ES-I3 (cell line): ENCODE measurements at regions not wholly inside any gene's neighbourhood (a gene's known extent, or its start where the extent isn't known, plus 50 kb on each side); places are given as distances from the start of the nearest gene placed in this dataset.

Experiments
- H3K36me3 ChIP-seq: 2 replicates; pipeline ENCODE4 v1.6.1; 2013; ENCODE audit warnings: mild to moderate bottlenecking, low read length, control low read depth, moderate library complexity; ENCODE audit not compliant: insufficient read depth
- H3K4me1 ChIP-seq: 2 replicates; pipeline ENCODE4 v1.6.1; 2013; ENCODE audit warnings: mild to moderate bottlenecking, control low read depth, low read length; ENCODE audit not compliant: insufficient read depth
- H3K9ac ChIP-seq: 2 replicates; pipeline ENCODE4 v1.6.1; 2013; ENCODE audit warnings: low read depth, mild to moderate bottlenecking, low read length, moderate library complexity
- H3K9me3 ChIP-seq: 2 replicates; pipeline ENCODE4 v1.6.1; 2013; ENCODE audit warnings: mild to moderate bottlenecking, low read length, moderate library complexity; ENCODE audit not compliant: control insufficient read depth, insufficient read depth

DNA sequence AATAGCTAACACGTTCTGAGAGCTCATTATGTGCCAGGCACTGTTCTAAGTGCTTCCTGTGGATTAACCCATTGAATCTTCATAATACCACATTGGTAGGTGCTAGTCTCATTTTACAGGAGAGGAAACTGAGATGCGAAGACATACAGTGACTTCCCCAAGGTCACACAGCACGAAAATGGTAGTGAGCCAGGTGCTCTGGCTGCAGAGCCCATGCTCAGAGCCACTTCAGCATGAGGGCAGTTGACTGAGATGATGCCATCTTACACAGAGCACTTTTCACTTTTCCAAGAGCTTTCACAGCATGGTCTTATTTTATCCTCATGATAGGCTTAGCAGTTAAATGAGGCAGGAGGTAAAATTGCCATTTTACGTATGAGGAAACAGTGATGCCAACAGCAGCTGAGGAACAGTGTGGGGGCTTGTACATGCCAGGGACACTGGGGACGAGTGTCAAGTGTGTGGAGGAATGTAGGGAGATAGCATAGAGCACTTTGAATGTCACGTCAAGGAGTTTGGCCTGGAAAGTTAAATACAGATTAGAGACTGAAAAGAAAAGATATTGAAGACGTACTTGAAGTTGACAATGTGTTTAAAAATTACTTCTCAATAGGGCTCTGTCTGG, 180.0 kb downstream of the KIF4B start:
- H3K9ac ChIP-seq: no peak overlapping the region
- peaks cover 4% of the 10 kb centered on the region; the same call in 1 of the 2 replicates for H3K9me3 ChIP-seq
- peaks cover 28% of the 10 kb centered on the region for H3K4me1 ChIP-seq

DNA sequence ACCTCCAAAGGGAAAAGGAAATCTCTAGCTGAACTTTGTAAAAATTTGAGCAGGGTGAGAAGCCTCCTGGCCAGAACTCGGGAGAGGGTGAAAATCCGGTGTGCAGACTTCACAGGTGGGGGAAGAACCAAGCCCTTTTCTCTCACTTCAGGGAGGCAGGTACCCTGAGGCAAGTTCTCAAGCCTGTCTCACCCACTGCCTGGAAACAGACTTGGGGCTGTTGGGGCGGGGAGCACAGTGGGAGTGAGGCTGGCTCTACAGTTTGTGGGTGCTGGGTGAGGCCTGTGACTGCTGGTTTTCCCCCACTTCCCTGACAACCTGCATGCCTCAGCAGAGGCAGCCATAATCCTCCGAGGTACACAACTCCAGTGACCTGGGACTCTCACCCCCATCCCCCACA, 187.1 kb downstream of the KIF4B start:
- Histone ChIP-seq H3K9me3 (peaks cover 8% of the 10 kb centered on the region), H3K4me1 (no peaks in the 10 kb centered on the region), H3K9ac (no peak overlapping the region), H3K36me3 (no peaks in the 10 kb centered on the region)

More for the DNA sequence above, 180.0 kb downstream of the KIF4B start:
- H3K36me3 ChIP-seq: no peaks in the 10 kb centered on the region

- Histone ChIP-seq H3K9me3 (peaks cover 3% of the 10 kb centered on the region; the same call in 1 of the 2 replicates), H3K9ac (no peak overlapping the region), H3K4me1 (peaks cover 18% of the 10 kb centered on the region), H3K36me3 (no peaks in the 10 kb centered on the region)
These were observed 198.2 kb downstream of the KIF4B start for GRCh38 chr5:155211764-155212163.

DNA sequence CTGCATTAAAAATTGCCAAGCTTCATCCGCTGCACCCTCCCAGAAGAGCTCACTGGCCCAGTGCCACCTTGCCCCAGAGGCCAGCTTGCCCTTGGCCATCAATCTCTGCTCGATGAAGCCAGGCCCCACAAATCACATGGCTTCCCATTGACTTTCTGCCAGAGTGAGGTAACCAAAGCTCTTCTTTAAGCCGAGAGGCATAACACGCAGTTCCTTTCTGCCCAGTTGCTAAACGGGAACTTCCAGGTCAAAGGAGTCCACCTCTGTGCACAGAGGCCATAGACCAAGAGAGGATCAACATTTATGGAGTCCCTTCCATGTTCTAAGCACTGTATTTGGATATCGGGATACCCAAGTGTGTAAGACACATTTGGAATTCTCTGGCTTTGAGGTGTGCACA, 208.8 kb downstream of the KIF4B start:
- H3K9me3 ChIP-seq: no peaks in the 10 kb centered on the region; the same call in 1 of the 2 replicates
- no peaks in the 10 kb centered on the region for H3K36me3 ChIP-seq
- H3K4me1 ChIP-seq: no peaks in the 10 kb centered on the region
- H3K9ac ChIP-seq: no peak overlapping the region

DNA sequence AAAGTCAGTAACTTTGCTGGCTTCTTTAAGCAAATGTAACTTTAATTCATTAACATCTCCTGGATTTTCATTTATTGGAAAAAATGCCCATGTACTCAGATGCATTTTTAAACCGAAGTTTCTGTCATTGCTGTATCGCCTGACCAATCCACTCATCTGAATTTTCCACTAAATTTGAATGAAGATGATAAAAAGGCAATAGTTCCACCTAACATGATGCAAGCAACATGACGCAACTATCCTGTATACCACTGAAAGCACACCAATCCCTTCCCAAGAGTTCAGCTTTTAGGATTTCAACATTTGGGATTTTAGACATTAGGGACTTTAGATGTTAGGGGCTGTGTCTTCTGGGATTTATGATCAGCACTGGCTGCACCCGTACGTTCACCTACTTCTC, 215.6 kb downstream of the KIF4B start:
- Histone ChIP-seq H3K4me1 (no peaks in the 10 kb centered on the region), H3K9ac (no peak overlapping the region), H3K36me3 (no peaks in the 10 kb centered on the region), H3K9me3 (no peaks in the 10 kb centered on the region)

DNA sequence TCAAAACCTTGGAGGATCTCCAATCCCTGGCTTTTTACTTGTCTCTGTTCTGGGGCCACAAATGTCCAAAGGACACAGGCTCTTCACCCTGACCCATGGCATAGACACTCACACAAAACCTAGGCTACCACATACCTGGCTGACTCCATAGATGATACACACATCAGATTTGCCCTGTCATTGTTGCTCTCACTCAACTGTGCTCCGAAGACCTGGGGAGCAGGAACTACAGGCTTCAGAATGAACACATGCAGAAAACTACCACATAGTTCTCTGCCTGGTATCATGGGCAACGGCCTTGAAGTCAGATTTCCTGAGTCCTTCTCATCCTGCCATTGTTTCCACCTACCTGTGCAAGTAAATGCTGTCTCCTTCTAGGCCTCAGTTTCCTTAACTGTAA, 226.2 kb downstream of the KIF4B start:
- Histone ChIP-seq H3K36me3 (no peaks in the 10 kb centered on the region), H3K9me3 (no peaks in the 10 kb centered on the region), H3K9ac (no peak overlapping the region), H3K4me1 (no peaks in the 10 kb centered on the region)

DNA sequence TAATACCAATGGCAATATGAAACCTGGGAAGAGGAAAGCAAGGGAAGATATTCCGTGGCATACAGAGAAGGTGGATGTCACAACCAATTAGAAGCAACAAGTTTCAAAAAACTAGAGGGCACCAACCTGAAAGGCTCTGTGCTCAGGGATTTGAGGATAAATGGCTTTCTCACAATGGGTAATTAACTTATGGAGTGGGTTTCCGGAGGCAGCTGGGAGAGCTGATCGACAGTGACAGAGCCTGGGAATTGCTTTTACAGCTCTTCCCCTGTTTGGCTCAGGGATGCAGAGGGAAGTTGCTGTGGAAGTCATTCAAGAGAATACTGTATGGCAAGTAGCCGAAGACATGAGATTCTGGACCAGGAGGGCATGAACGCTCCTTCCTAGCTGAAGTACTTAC, 237.0 kb downstream of the KIF4B start:
- Histone ChIP-seq H3K36me3 (no peaks in the 10 kb centered on the region), H3K9ac (no peak overlapping the region), H3K9me3 (no peaks in the 10 kb centered on the region), H3K4me1 (no peaks in the 10 kb centered on the region)

DNA sequence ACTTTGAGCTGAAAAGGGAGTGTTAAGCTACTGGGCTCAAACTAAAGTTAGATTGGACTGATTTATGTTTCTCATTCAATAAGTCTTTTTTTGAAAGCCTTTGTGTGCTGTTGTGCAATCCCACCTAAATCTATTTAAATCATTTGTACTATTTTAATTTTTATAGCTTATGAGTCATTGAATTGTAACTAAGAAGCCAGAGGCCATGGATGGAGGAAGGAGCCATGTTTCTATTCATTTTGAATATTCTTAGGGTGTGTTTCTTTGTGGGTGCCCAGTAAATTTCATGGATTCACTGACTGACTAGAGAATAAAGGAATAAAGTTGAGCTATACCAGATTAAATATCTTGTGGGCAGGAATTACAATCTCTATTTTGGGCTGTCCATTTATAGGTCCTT, 238.5 kb downstream of the KIF4B start:
- H3K9me3 ChIP-seq: no peaks in the 10 kb centered on the region
- H3K36me3 ChIP-seq: no peaks in the 10 kb centered on the region
- H3K4me1 ChIP-seq: no peaks in the 10 kb centered on the region
- no peak overlapping the region for H3K9ac ChIP-seq

- Histone ChIP-seq H3K36me3 (no peaks in the 10 kb centered on the region), H3K9me3 (no peaks in the 10 kb centered on the region), H3K9ac (no peak overlapping the region)
These were observed 239.2 kb downstream of the KIF4B start for GRCh38 chr5:155252717-155253116.

GRCh38 chr5:155254399-155254798, 240.8 kb downstream of the KIF4B start:
- no peak overlapping the region for H3K9ac ChIP-seq
- H3K4me1 ChIP-seq: no peaks in the 10 kb centered on the region
- no peaks in the 10 kb centered on the region for H3K9me3 ChIP-seq

More at GRCh38 chr5:155252717-155253116, 239.2 kb downstream of the KIF4B start:
- no peaks in the 10 kb centered on the region for H3K4me1 ChIP-seq

DNA sequence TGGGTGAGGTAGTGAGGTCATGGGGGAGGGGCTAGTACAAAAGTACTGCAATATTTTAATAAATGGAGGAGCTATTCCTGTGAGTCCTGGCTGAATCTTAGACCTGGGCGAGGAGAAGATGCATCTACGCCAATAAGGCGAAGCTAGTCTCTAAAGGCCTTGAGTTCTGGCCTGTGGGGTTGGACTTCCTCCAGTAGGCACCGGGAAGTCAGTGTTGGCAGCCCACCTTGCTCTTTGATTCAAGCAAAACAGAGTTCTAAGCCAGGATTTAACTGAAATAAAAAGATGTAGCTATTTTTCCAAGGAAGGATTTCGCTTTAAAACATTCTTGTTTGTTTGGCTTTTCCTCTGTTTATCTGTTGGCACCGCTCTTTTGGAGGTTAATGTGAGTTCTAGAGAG, 244.6 kb downstream of the KIF4B start:
- Histone ChIP-seq H3K36me3 (no peaks in the 10 kb centered on the region), H3K4me1 (peaks cover 4% of the 10 kb centered on the region; the same call in 1 of the 2 replicates), H3K9me3 (no peaks in the 10 kb centered on the region), H3K9ac (no peak overlapping the region)

More at GRCh38 chr5:155254399-155254798, 240.8 kb downstream of the KIF4B start:
- H3K36me3 ChIP-seq: no peaks in the 10 kb centered on the region

GRCh38 chr5:155259648-155260047, 246.1 kb downstream of the KIF4B start:
- H3K36me3 ChIP-seq: no peaks in the 10 kb centered on the region
- no peaks in the 10 kb centered on the region for H3K9me3 ChIP-seq
- H3K9ac ChIP-seq: no peak overlapping the region
- peaks cover 4% of the 10 kb centered on the region; the same call in 1 of the 2 replicates for H3K4me1 ChIP-seq

- no peak overlapping the region for H3K9ac ChIP-seq
- no peaks in the 10 kb centered on the region for H3K36me3 ChIP-seq
- no peaks in the 10 kb centered on the region for H3K9me3 ChIP-seq
- peaks cover 4% of the 10 kb centered on the region; the same call in 1 of the 2 replicates for H3K4me1 ChIP-seq
These were observed 247.2 kb downstream of the KIF4B start for GRCh38 chr5:155260798-155261197.

- Histone ChIP-seq H3K4me1 (peaks cover 4% of the 10 kb centered on the region; the same call in 1 of the 2 replicates), H3K36me3 (no peaks in the 10 kb centered on the region), H3K9me3 (no peaks in the 10 kb centered on the region), H3K9ac (no peak overlapping the region)
These were observed 249.8 kb downstream of the KIF4B start for GRCh38 chr5:155263381-155263780.

DNA sequence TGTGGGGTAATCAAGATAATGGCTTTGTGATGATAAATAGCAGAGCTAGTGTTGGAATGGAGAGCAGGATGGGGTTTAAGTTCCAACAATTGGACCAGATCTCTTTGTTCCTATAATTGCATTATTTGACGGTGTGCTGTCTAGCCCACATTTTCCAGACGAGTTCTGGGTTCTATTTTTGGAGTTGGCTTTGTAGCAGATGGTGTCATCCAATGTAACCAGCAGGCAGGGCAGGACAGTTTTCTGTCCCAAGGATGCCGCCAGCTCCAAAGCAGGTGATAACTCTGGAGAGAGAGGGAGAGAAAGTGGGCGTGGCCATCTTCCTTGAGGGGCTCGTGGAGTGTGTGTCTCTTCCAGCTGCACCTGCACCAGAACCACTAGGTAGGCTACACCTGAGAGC, 251.3 kb downstream of the KIF4B start:
- Histone ChIP-seq H3K4me1 (peaks cover 4% of the 10 kb centered on the region; the same call in 1 of the 2 replicates), H3K9ac (no peak overlapping the region), H3K9me3 (no peaks in the 10 kb centered on the region), H3K36me3 (no peaks in the 10 kb centered on the region)
